GM13977 (cell line): ENCODE measurements at regions not wholly inside any gene's neighbourhood (a gene's known extent, or its start where the extent isn't known, plus 50 kb on each side); places are given as distances from the start of the nearest gene placed in this dataset.

Experiments
- DNase-seq: peaks from one replicate; pipeline ENCODE4 v3.0.0; 2012; ENCODE audit warnings: low spot score
- in situ Hi-C: fragments of 300-500 bp; cut with MboI; formaldehyde crosslinking; loops from one replicate; pipeline ENCODE4 v1.12.0; 2022; ENCODE audit warnings: low sequenced_read_pairs, low pct_unique_long_range_greater_than_20kb, mixed read lengths, inconsistent platforms; ENCODE audit not compliant: unreplicated experiment
- TF ChIP-seq, protein P1 (sequence below): IDR thresholded peaks from 2 replicates; pipeline ENCODE4 v1.5.1; 2012; ENCODE audit warnings: mild to moderate bottlenecking, control low read depth; ENCODE audit not compliant: insufficient read depth; ENCODE audit errors: extremely low read depth, missing control alignments

DNA sequence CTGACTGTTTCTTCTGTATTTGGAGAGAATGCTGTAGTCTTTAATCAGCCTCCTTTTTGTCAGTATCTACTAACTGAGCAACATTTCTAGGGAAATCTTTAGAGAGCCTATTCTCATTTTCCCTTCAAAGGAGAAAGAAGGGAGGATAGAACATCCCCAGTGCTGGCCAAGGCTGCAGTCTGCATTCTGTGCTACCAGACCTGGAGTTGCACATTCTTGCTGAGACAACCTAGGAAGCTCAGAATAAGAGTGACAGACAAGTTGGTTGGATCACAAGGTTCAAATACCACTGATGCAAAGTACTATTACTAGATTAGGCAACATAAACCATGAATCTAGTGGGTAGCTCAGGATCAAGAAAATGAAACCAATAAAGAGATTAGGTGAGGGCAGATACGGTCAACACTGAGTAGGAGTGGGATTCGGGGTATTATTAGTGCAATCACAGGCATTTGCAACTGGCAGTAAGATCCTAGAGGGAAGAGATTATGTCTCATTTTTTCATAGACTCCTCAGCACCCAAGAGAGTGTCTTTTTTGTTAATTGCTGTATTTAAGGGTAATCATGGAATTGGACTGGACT is 213.5 kb upstream of the FAM83B start:
- in situ Hi-C loops: no loop called here
- TF ChIP-seq, protein P1, sequence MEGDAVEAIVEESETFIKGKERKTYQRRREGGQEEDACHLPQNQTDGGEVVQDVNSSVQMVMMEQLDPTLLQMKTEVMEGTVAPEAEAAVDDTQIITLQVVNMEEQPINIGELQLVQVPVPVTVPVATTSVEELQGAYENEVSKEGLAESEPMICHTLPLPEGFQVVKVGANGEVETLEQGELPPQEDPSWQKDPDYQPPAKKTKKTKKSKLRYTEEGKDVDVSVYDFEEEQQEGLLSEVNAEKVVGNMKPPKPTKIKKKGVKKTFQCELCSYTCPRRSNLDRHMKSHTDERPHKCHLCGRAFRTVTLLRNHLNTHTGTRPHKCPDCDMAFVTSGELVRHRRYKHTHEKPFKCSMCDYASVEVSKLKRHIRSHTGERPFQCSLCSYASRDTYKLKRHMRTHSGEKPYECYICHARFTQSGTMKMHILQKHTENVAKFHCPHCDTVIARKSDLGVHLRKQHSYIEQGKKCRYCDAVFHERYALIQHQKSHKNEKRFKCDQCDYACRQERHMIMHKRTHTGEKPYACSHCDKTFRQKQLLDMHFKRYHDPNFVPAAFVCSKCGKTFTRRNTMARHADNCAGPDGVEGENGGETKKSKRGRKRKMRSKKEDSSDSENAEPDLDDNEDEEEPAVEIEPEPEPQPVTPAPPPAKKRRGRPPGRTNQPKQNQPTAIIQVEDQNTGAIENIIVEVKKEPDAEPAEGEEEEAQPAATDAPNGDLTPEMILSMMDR: no peak
- no peak for DNase-seq

DNA sequence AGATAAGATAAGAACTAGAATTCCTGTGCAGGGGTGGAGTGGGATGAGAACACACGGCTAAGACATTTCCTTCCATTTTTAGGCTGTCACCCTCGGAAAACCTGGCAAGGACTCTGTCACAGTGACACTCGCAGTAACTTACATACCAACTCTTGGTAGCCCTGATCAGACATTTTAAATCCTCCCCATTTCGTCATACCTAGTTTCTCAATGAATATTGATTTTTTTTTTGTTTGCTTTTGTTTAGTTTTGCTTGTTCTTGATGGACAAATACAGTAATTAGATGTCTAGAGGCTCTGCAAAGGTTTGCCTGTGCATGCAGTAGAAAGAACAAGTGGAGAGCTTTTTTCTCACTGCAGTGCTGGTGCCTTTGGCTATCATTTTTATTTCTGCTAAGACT is 213.0 kb upstream of the FAM83B start:
- in situ Hi-C loops: no loop called here
- DNase-seq: no peak
- TF ChIP-seq, protein P1: no peak

DNA sequence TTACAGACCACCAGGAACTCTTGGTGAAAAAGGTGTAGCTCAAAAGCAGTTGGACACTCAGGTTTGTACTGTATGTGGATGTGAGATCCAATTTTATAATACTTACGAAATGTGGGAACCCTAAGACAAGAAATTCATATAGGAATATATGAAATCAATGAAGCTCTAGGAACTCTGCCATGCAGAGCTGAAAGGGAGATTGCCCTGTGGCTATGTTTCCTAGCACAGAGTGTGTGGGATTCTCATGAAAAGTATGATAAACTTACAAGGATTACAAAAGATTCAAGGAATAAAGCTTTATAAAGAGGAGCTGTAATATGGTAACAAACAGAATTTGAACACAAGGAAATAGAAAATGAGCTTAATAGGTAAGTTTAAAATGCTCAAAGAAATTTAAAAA is 205.7 kb upstream of the FAM83B start:
- TF ChIP-seq, protein P1: no peak
- in situ Hi-C loops: no loop called here

DNA sequence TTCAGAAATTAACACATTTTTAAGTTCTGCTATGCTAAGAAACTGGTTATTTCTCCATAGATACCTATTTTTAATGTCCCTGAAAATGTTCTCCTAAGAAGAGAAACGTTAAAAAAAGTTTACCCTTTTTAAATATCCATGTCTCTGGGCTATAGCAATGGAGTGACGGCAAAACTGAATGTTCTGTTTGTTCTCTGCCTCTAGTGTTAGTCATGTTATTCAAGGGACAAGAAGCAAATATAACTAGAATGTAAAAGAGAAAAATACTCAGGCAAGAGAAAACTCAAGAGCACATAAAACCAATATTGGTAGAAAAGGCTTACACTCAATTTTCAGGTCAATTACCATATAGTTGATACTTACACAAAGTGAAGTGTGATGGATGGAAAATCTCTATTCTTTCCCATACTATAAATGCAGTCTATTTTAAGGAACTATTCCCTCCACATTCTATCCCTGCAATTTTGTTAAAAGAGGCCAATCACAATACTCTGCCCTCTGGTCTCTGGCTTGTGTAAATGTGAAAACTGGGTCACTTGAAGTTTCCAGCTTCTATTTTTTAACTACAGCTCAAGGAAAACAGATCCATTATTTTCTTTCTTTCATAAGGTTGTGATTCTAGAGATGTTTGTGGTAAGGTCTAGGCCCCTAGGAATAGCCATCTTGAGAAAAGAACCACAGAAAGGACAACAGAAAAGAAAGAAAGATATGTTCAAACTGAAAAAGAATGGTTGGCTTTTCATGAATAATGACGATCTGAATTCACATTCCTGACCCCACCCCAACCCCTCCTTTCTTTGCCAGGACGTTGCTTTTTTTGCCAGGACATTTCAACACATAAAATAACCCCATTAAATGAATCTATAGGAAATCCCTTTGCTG is 200.3 kb upstream of the FAM83B start:
- TF ChIP-seq, protein P1: no peak
- DNase-seq: no peak
- in situ Hi-C loops: no loop called here

More for the DNA sequence above, 205.7 kb upstream of the FAM83B start:
- DNase-seq: no peak

DNA sequence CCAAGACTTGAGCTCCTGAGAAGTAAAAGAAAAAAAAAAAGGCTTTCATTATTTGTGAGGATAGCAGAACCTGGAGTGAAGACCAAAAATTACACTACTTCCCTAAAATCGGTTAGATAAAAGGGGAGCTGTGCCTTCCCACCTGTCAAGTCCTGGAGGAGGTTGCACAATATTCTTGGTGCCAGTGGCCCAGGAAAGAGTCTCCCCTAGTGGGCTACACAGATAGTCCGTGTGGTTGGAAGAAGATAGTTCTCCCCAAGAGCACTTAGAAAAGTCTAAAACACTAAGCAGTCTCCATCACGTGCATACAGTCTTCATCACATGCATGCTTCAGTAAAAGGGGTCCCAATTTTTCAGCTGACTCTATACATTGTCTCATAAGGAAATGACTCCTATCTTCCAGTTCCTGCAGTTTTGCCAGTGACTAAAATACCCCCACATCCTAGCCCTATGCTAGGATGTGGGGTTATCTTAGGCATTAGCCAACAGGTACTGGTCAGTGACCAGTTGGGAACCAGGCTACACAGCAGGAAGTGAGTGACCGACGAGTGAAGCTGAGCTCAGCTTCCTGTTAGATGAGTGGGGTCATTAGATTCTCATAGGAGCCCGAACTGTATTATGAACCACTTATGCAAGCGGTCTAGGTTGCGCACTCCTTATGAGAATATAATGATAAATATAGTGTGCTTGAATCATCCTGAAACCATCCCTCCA is 199.5 kb upstream of the FAM83B start:
- no peak for DNase-seq
- TF ChIP-seq, protein P1: no peak
- in situ Hi-C loops: no loop called here

DNA sequence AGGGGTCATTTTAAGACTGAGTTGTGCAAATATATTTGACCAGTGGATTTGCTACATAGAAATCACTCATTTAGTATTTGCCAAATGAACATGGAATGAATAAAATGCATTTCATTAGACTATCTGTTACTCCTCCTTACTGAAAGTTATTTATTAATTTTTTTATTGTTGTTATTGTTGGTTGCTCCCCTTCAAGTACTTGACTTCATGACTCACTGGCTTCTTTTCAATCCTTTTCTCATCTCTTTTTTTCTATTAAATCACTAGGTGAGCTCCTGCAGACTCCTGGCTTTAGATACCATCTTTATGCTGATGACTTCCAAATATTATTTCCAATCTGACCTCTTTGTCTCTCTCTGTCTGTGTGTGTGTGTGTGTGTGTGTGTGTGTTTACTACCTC is 192.2 kb upstream of the FAM83B start:
- in situ Hi-C loops: no loop called here
- TF ChIP-seq, protein P1: no peak
- DNase-seq: no peak
